HG03066 (cell line): ENCODE measurements at regions not wholly inside any gene's neighbourhood (a gene's known extent, or its start where the extent isn't known, plus 50 kb on each side); places are given as distances from the start of the nearest gene placed in this dataset.
"Not testable (repeated sequence)": the region's sequence is repeated elsewhere in the genome, so short reads cannot be mapped to it uniquely, and the experiment has no call there.

Experiments
- ATAC-seq: cut with Tn5 transposase; IDR thresholded peaks from one replicate; pipeline ENCODE4 v1.9.1; 2021; ENCODE audit warnings: low read depth; ENCODE audit not compliant: unreplicated experiment

- ATAC-seq = no peak
These were observed 108.5 kb downstream of the KCNK1 start for GRCh38 chr1:233722212-233722979.

DNA sequence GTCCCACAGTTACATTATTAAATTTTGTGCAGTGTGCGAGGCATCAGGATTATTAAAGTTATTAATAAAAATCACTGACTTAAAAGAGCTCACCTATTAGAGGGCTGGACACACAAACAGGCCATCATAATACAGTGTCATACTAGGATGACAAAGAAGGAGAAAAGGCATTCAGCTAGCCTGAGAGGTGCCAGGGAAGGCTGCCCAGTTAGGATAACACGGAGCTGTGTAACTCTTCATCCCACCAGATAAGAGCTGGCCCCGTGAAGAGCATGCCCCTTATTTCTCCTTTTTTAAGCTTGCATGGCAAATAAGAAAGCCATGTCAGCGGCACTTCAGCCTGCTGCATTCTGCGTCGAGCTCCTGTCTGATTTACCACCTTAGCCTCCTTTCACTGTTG, 109.5 kb downstream of the KCNK1 start:
- ATAC-seq = no peak

- ATAC-seq = not testable (repeated sequence)
These were observed 110.3 kb downstream of the KCNK1 start for GRCh38 chr1:233724131-233724631.

DNA sequence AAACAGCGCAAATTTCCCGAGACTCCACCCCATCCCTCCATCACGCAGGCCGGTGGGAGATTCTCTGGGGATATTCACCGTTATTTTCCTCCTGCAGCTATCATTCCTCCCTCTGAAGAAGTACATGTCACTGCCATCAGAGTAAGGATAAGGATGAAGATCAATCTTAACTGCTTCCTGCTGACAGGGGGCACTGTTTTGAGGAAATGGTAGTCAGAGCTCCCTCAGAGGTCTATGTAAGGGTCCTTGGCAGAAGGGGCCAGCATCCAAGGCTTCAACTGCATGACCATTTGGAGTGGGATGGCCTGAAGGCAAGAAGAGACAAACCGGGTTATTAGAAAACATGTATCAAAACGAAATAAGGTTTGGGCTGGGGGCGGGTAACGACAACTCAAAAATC, 111.5 kb downstream of the KCNK1 start:
- ATAC-seq = no peak

GRCh38 chr1:233728721-233729120, 114.8 kb downstream of the KCNK1 start:
- no peak for ATAC-seq

DNA sequence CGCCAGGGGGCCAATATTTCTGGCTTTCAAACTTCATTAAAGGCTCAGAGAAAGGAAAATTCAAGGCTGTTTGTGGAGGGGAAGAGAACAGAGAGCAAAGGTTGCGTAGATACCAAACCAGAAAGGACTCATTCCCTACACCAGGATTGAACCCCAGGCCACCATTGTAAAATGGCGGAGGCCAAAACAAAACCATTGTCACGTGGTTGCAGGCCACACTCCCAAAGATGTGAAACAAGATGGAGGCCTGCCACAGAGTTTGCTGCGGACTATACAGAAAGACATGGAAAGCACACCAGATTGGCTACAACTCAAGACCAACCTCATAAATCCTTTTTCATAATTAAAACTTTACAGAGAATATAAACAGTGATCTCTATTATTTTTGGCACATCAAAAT, 116.5 kb downstream of the KCNK1 start:
- no peak for ATAC-seq

DNA sequence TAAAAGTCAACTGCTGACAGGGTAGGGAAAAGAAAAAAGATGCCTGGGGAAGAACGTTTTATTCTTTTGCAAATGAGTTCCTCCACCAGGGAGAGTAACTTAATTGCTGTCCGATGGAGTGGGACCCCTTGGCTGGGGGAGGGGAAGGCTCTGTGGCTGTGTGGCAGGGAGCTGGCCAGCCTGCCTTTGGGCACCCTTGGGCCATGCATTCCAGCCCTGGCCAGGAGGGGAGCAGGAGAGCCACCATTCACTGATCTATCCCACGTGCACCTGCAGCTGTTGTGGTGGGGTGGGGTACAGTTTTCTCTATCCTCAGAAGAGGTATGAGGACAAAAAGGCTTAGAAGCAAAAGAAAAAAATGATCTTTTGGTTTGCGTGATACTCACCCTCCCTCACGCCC, 116.9 kb downstream of the KCNK1 start:
- no peak for ATAC-seq

- ATAC-seq = no peak
These were observed 118.3 kb downstream of the KCNK1 start for GRCh38 chr1:233732206-233732605.

GRCh38 chr1:233734456-233734855, 120.5 kb downstream of the KCNK1 start:
- no peak for ATAC-seq

DNA sequence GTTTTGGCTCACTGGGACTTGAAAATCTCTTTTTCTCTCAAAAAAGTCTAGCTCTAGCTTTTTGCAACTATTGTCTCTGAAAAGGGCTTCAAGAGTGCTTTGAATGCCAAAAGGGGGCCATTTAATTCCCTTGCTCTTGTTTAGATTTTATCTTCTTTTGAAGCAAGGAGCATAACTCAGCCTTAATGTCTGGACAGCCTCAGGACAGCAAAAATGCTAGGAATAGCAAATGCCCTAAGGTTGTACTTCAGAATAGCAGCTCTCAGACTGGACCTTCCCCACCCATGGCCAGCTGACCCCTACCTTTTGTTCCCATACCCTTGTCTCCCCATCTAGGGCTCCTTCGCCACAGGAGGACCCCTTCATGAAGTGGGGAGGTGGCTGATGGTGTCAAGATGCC, 121.4 kb downstream of the KCNK1 start:
- no peak for ATAC-seq

DNA sequence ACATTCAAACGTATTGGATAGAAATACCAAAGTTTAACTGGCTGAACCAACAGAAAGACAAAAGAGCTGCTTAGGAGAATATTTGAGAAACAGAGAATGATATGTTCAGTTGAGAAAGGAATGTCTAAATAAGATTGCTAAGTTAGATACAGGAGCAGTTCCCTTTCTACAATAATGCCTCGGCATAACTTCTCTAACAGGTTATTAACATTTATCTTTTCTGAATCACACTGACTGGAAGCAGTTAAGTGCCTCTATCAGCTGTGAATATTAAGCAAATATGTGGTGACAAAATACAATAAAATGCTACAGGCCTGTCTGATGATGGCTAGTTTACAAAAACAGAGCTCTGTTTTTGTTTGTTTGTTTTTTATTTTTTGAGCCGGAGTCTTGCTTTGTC, 121.9 kb downstream of the KCNK1 start:
- ATAC-seq = no peak

GRCh38 chr1:233737341-233737740, 123.4 kb downstream of the KCNK1 start:
- ATAC-seq = no peak

DNA sequence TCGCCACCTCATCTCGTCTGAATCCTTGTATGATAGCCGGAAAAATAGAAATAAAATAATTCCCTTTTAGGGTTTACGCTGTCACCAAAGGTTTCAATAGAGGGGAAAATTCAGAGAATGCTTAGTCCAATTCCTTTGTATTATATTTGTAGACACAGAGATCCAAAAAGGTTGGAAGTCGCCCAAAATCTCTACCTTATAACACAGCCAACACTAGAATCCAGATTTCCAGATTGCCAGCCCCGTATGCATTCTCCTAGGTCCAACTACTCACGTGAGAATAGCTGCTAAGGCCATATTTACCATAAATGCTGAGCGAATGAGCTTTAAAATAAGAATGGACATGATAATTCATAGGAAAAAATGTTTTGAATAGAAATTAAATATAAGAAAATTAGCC, 124.5 kb downstream of the KCNK1 start:
- ATAC-seq = no peak

GRCh38 chr1:233738850-233739249, 124.9 kb downstream of the KCNK1 start:
- ATAC-seq = no peak

DNA sequence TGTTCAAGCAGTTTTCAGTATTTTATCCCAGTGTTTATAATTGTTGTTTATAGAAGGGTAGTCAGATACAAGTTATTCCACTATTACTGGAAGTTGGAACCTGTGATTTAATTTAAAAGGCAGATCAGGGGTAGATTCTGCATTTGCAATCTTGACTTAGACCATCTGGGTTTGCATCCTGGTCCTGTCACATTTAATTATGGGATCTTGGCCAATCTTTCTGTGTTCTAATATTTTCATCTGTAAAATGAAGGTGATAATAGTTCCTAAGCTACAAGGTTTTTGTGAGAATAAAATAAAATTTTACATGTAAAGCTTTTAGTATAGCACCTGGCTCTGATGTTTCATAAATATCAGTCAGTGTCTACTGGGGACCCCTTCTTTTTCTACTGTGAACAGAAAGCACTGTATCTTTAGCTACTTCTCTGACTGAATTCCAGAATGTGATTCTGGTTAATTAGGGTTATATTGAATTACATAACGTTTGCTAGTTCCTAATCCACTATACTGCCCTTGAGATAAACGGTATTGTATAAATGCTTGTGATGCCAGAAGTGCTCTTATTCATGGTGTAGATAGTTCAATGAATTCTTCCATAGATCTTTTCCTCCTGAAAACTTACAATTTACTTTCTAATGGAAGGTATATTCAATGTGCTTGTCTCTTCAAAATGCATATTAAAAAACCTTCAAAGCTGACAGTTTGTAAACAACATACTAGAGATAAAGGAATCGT, 131.0 kb downstream of the KCNK1 start:
- no peak for ATAC-seq

- no peak for ATAC-seq
These were observed 136.2 kb downstream of the KCNK1 start for GRCh38 chr1:233750139-233750538.

GRCh38 chr1:233759665-233760064, 144.8 kb upstream of the SLC35F3 start:
- no peak for ATAC-seq

GRCh38 chr1:233764304-233764703, 140.2 kb upstream of the SLC35F3 start:
- not testable (repeated sequence) for ATAC-seq

DNA sequence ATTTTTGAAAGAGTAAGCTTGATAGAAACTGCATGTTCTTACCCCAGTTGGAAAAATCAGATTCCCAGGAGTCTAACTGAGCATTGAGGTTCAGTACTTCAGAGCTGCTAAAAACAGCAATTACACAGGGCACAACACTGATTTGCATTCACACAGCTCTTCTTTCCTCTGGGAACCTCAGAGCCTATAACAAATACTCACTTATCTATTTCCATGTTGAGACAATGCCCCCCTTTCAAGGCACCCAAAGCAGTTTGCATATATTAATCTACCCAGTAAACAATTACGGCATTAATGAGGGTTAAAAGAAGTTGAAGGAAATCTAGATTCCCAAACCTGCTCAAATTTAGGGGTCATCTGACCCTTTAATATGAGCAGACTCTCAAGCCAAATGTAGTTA, 126.9 kb upstream of the SLC35F3 start:
- no peak for ATAC-seq

DNA sequence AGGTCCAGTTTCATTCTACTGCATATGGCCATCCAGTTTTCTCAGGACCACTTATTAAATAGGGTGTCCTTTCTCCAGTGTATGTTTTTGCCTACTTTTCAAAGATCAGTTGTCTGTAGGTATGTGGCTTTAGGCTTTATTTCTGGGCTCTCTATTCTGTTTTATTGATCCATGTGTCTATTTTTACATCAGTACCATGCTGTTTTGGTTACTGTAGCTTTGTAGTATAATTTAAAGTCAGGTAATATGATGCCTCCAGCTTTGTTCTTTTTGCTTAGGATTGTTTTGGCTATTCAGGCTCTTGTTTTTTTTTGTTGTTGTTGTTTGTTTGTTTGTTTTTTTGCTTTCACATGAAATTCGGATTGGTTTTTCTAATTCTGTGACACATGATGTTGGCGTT, 124.4 kb upstream of the SLC35F3 start:
- no peak for ATAC-seq

- no peak for ATAC-seq
These were observed 121.4 kb upstream of the SLC35F3 start for GRCh38 chr1:233782937-233783586.
